DMS 273 treated with DMSO at 0.1 percent for 48 hours (cell line): ENCODE measurements at regions not wholly inside any gene's neighbourhood (a gene's known extent, or its start where the extent isn't known, plus 50 kb on each side); places are given as distances from the start of the nearest gene placed in this dataset.
A peak's percentile ranks its signal among the peaks of the same experiment; 100 is the strongest.
"Not testable (repeated sequence)": the region's sequence is repeated elsewhere in the genome, so short reads cannot be mapped to it uniquely, and the experiment has no call there.

Source experiments
- DNase-seq: peaks from one replicate; lab custom pipeline; 2025; lab: John Stamatoyannopoulos, UW

- no peak for DNase-seq
Observed at GRCh38 chr9:78383130-78383529, 86.2 kb downstream of the PSAT1 start.

- no peak for DNase-seq
Observed at GRCh38 chr9:78386348-78386747, 89.4 kb downstream of the PSAT1 start.

- DNase-seq = no peak
Observed at GRCh38 chr9:78386773-78387172, 89.8 kb downstream of the PSAT1 start.

- no peak for DNase-seq
Observed at GRCh38 chr9:78393340-78393739, 96.4 kb downstream of the PSAT1 start.

GRCh38 chr9:78393932-78394331 is 97.0 kb downstream of the PSAT1 start:
- no peak for DNase-seq

GRCh38 chr9:78396087-78396486 is 99.2 kb downstream of the PSAT1 start:
- DNase-seq = no peak

GRCh38 chr9:78397045-78397444 is 100.1 kb downstream of the PSAT1 start:
- no peak for DNase-seq

GRCh38 chr9:78397454-78397853 is 100.5 kb downstream of the PSAT1 start:
- peak; percentile 68 for DNase-seq

- no peak for DNase-seq
Observed at GRCh38 chr9:78399153-78399552, 102.2 kb downstream of the PSAT1 start.

- no peak for DNase-seq
Observed at GRCh38 chr9:78400496-78400895, 103.6 kb downstream of the PSAT1 start.

- no peak for DNase-seq
Observed at GRCh38 chr9:78405461-78405860, 108.5 kb downstream of the PSAT1 start.

- DNase-seq = no peak
Observed at GRCh38 chr9:78406146-78406545, 109.2 kb downstream of the PSAT1 start.

- DNase-seq = no peak
Observed at GRCh38 chr9:78406933-78407332, 110.0 kb downstream of the PSAT1 start.

- peak; percentile 37 for DNase-seq
Observed at GRCh38 chr9:78407636-78408312, 110.8 kb downstream of the PSAT1 start.

GRCh38 chr9:78408388-78408787 is 111.5 kb downstream of the PSAT1 start:
- no peak for DNase-seq

GRCh38 chr9:78409928-78410510 is 113.1 kb downstream of the PSAT1 start:
- DNase-seq = not testable (repeated sequence)

GRCh38 chr9:78422309-78422708 is 125.4 kb downstream of the PSAT1 start:
- no peak for DNase-seq

- no peak for DNase-seq
Observed at GRCh38 chr9:78424299-78424698, 127.4 kb downstream of the PSAT1 start.

GRCh38 chr9:78428640-78429039 is 131.7 kb downstream of the PSAT1 start:
- no peak for DNase-seq

- DNase-seq = no peak
Observed at GRCh38 chr9:78430387-78430786, 133.5 kb downstream of the PSAT1 start.

- DNase-seq = not testable (repeated sequence)
Observed at GRCh38 chr9:78431039-78431438, 134.1 kb downstream of the PSAT1 start.

- DNase-seq = no peak
Observed at GRCh38 chr9:78436873-78437272, 139.9 kb downstream of the PSAT1 start.

- DNase-seq = no peak
Observed at GRCh38 chr9:78437296-78437695, 140.4 kb downstream of the PSAT1 start.

GRCh38 chr9:78437806-78438205 is 140.9 kb downstream of the PSAT1 start:
- DNase-seq = no peak
